PC-3 (cell line): ENCODE measurements at regions not wholly inside any gene's neighbourhood (a gene's known extent, or its start where the extent isn't known, plus 50 kb on each side); places are given as distances from the start of the nearest gene placed in this dataset.

Experiments used
- EZH2 ChIP-seq: fragments of 300-600 bp; sonication (generic); IDR thresholded peaks from one replicate; pipeline ENCODE4 v1.6.1; 2017; ENCODE audit warnings: antibody characterized with exemption, mild to moderate bottlenecking, low read length; ENCODE audit not compliant: unreplicated experiment
- EZH2phosphoT487 ChIP-seq: fragments of 300-600 bp; sonication (generic); IDR thresholded peaks from 2 replicates; pipeline ENCODE4 v1.6.1; 2018; ENCODE audit warnings: mild to moderate bottlenecking, antibody characterized with exemption, low read length, borderline replicate concordance
- TF ChIP-seq, protein P1 (sequence below): fragments of 300-600 bp; sonication (generic); conservative IDR thresholded peaks from 2 replicates; pipeline ENCODE4 v1.5.1; 2017; ENCODE audit warnings: antibody characterized with exemption, low read depth, mild to moderate bottlenecking, low read length

DNA sequence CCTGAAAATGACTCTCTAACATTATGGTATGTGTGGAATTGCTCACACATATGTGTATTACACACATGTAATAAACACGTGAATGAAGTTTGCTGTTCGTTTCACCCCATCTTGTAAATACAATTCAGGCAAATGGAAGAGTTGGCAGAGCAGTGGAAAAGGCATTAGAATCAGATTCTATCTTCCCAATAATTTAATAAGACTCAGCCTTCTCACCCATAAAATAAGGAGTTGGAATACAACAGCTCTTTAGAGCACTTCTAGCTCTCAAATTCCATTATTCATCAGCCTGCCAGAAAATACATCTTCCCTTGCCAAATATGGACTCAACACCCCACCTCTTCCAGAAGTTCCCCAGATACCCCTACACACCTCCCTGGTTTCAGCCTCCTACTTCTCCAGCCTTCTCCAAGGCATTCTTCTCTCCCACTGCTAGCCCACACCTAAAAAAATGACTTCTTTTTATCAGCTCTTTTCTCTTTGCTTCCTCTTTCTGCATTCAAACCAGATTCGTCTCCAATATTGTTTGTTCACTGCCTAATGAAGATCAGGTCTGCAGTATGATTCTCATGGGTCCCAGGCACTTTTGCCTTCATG is 66.2 kb upstream of the DYRK2 start:
- TF ChIP-seq, protein P1, sequence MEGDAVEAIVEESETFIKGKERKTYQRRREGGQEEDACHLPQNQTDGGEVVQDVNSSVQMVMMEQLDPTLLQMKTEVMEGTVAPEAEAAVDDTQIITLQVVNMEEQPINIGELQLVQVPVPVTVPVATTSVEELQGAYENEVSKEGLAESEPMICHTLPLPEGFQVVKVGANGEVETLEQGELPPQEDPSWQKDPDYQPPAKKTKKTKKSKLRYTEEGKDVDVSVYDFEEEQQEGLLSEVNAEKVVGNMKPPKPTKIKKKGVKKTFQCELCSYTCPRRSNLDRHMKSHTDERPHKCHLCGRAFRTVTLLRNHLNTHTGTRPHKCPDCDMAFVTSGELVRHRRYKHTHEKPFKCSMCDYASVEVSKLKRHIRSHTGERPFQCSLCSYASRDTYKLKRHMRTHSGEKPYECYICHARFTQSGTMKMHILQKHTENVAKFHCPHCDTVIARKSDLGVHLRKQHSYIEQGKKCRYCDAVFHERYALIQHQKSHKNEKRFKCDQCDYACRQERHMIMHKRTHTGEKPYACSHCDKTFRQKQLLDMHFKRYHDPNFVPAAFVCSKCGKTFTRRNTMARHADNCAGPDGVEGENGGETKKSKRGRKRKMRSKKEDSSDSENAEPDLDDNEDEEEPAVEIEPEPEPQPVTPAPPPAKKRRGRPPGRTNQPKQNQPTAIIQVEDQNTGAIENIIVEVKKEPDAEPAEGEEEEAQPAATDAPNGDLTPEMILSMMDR: no peak
- TF ChIP-seq EZH2 (no peak), EZH2phosphoT487 (no peak)
